Tibial nerve (tissue), 4 donors: ENCODE measurements at regions not wholly inside any gene's neighbourhood (a gene's known extent, or its start where the extent isn't known, plus 50 kb on each side); places are given as distances from the start of the nearest gene placed in this dataset.

Experiments used
- DNase-seq, 2 donors: peaks; one replicate each; pipeline ENCODE4 v3.0.0-alpha.2; 2019; ENCODE audit warnings: low spot score in 2 of 2
- H3K27ac ChIP-seq, 4 donors: fragments of 200-600 bp; sonication (generic) in 3 of 4; one replicate each; pipeline ENCODE4 v1.5.1; 2017 to 2019; ENCODE audit warnings: mild to moderate bottlenecking in 1 of 4
- H3K27me3 ChIP-seq, 2 donors: fragments of 200-600 bp; sonication (generic) in 1 of 2; one replicate each; pipeline versions ENCODE4 v1.5.1 to v1.6.0; 2017 to 2019
- H3K36me3 ChIP-seq, 3 donors: fragments of 200-600 bp; sonication (generic); one replicate each; pipeline ENCODE4 v1.5.1; 2018 to 2019
- H3K4me1 ChIP-seq, 4 donors: fragments of 200-600 bp; sonication (generic) in 3 of 4; one replicate each; pipeline ENCODE4 v1.5.1; 2017 to 2019
- H3K4me3 ChIP-seq, 4 donors: fragments of 200-600 bp; sonication (generic) in 3 of 4; one replicate each; pipeline ENCODE4 v1.5.1; 2017 to 2019; ENCODE audit warnings: mild to moderate bottlenecking in 1 of 4, moderate library complexity in 1 of 4
- H3K9me3 ChIP-seq, 4 donors: fragments of 200-600 bp; sonication (generic) in 3 of 4; one replicate each; pipeline ENCODE4 v1.5.1; 2017 to 2019
- EP300 ChIP-seq, 2 donors: sonication (generic); formaldehyde crosslinking; IDR thresholded peaks; one replicate each; pipeline ENCODE4 v1.6.1; 2017; ENCODE audit warnings: antibody characterized with exemption in 2 of 2, mild to moderate bottlenecking in 1 of 2
- POLR2A ChIP-seq, 2 donors: fragments of 450-650 bp; IDR thresholded peaks; one replicate each; pipeline ENCODE4 v1.6.1; 2017; ENCODE audit warnings: antibody characterized with exemption in 2 of 2, mild to moderate bottlenecking in 2 of 2, moderate library complexity in 2 of 2
- WGBS, 2 donors: methylation state at CpG; one replicate each; pipeline ENCODE4 v1.1.5; 2018; 5-methylcytosine and 5-hydroxymethylcytosine counted together
- TF ChIP-seq, protein P1 (sequence below), 5 experiments: fragments of 200-600 bp in 3 of 5; fragments of 450-650 bp in 2 of 5; sonication (generic) in 3 of 5; IDR thresholded peaks; one replicate each; pipeline ENCODE4 v1.5.1; 2016 to 2019; ENCODE audit warnings: antibody characterized with exemption in 5 of 5, mild to moderate bottlenecking in 3 of 5, moderate library complexity in 2 of 5

DNA sequence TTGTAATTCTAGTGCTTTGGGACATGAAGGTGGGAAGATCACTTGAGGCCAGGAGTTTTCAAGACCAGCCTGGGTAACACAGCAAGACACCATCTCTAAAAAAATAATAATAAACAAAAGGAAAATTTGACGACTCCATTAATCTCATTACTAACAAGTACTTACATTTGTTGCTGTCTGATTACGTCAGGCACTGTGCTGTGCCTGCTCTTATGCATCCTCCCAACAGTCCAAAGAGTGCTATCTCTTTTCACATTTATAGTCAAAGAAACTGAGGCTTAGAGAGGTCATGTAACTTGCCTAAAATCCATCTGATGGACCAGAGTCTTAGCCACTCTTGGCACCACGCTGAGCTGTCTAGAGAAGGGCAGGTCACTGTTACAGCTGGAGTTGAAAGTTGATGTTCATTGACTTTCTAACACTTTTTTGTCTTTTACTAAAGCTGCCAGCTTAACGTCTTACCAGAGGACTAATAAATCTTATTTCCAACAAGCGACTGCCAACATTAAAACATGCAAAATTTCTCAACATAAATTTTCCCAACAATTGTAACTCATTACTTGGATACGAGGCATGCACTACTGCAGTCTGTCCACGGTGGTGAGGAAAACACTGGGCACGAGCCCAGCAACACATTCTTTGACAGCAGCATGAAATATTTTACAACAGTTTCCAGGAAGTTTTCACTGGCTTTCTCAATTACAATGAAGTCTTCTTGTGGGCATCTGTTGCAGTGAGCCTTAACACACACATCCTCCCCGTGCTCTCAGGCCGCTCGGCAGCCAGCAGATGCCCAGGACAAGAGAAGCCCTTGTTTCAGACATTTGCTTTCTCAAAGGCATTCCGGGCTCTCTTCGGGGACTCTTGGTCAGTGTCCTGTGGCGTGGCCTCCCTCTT is 262.9 kb upstream of the PROX1 start:
- Histone ChIP-seq H3K4me1 (peaks cover 0 to 13% (median 0%) of the 10 kb centered on the region in 4 donors), H3K36me3 (no peaks in the 10 kb centered on the region), H3K27ac (peak overlapping the region in 1 of 4 donors; percentile 33), H3K4me3 (no peak overlapping the region), H3K27me3 (no peaks in the 10 kb centered on the region), H3K9me3 (no peaks in the 10 kb centered on the region)
- WGBS, 2 donors: 20 to 22% methylated on average over 14 of the region's 14 CpGs
- TF ChIP-seq, protein P1, sequence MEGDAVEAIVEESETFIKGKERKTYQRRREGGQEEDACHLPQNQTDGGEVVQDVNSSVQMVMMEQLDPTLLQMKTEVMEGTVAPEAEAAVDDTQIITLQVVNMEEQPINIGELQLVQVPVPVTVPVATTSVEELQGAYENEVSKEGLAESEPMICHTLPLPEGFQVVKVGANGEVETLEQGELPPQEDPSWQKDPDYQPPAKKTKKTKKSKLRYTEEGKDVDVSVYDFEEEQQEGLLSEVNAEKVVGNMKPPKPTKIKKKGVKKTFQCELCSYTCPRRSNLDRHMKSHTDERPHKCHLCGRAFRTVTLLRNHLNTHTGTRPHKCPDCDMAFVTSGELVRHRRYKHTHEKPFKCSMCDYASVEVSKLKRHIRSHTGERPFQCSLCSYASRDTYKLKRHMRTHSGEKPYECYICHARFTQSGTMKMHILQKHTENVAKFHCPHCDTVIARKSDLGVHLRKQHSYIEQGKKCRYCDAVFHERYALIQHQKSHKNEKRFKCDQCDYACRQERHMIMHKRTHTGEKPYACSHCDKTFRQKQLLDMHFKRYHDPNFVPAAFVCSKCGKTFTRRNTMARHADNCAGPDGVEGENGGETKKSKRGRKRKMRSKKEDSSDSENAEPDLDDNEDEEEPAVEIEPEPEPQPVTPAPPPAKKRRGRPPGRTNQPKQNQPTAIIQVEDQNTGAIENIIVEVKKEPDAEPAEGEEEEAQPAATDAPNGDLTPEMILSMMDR (IDR thresholded peaks at IDR 0.05): no peak
- peak in 1 of 2 donors; percentile 32 for TF ChIP-seq EP300 (IDR thresholded peaks at IDR 0.05)
- peak in 1 of 2 donors; percentile 27 for DNase-seq

DNA sequence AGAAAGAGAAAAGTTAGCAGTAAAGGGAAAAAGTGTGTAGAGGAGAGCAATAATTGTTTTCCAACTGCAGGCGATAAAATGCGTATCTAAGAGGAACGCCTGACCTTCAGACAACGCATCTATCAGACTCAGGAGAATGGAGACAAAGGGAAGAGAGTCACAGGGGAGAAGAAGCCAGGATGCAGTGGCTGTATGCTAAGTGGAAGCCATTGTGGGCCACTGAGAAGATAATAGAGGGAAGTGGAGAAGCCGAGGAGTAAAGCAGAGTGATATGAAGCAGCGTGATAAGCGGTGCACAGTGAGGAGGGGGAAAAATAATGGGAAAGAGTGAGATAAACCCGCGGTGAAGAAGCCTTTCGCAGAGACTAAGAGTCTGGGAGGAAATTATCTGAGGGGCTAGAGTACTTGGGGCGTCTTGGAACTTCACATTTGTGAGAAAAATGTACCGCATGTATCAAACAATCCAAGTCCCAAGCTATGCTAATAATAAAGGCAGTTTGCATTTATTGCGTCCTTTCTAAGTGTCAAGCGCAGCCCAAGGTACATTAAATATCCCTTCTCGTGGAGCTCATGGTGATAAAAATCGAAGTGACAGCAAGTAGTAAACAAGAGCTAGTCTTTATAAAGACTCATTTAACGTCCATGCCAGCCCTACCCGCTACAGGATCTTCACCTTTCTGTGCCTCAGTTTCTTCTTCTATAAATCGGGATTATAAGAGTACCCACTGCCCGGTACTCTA is 259.8 kb upstream of the PROX1 start:
- no peak for DNase-seq
- H3K4me3 ChIP-seq: no peak overlapping the region
- H3K9me3 ChIP-seq: no peaks in the 10 kb centered on the region
- no peaks in the 10 kb centered on the region for H3K36me3 ChIP-seq
- H3K27ac ChIP-seq: no peak overlapping the region
- WGBS, 2 donors: 89 to 91% methylated on average over 20 of the region's 20 CpGs
- H3K27me3 ChIP-seq: no peaks in the 10 kb centered on the region
- peaks cover 0 to 13% (median 0%) of the 10 kb centered on the region in 4 donors for H3K4me1 ChIP-seq
- TF ChIP-seq, protein P1 (IDR thresholded peaks at IDR 0.05): no peak
- no peak for TF ChIP-seq POLR2A (IDR thresholded peaks at IDR 0.05)
- TF ChIP-seq EP300 (IDR thresholded peaks at IDR 0.05): no peak

DNA sequence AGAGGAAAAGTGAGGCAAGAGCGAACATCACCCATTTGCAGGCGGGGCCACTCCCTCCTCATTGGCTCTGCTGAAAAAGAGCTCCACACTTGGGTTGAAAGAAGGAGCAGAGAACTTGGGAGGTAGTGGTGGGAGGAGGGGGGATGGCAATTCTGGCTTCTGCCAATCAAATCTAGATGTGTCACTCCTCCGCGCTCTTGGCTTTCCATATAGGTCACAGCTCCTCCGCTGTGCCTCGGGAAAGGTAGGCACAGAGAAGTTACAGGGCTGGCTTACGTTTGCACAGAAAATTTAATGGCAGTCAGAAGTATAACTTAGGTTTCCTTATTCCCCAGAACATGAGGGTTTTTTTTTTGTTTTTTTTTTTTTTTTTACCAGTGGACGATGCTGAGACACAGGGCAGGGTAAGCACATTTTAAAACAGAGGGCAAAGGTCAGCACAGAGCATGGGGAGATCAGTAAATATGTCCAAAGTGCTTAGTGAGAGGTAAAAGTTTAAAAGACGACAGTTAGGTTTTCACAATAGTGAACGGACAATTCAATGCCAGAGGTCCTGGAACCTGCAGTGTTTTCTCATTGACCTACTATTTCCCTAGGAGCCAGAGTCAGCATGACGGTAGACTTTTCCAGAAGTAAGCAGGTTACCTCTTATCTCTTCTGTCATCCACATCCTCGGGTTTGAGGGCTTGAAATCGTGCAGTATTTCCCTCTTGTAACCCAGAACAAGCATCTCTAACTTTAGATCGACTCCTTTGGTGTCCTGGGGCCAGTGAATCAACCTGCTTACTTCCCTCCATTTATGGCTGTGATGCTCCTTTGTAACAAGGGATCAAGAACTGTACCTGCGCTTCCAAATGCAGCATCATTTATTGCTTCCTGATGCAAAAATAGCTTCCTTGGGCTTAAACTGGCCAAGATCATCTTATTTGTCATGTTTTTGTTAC is 258.9 kb upstream of the PROX1 start:
- TF ChIP-seq, protein P1 (IDR thresholded peaks at IDR 0.05): no peak
- TF ChIP-seq POLR2A (IDR thresholded peaks at IDR 0.05) (no peak), EP300 (IDR thresholded peaks at IDR 0.05) (no peak)
- Histone ChIP-seq H3K36me3 (no peaks in the 10 kb centered on the region), H3K9me3 (no peaks in the 10 kb centered on the region), H3K4me3 (no peak overlapping the region), H3K27ac (no peak overlapping the region), H3K4me1 (peaks cover 0 to 13% (median 0%) of the 10 kb centered on the region in 4 donors), H3K27me3 (no peaks in the 10 kb centered on the region)
- DNase-seq: no peak
- 86% methylated on average over 15 of the region's 15 CpGs for WGBS, 2 donors

- no peak overlapping the region for H3K4me3 ChIP-seq
- H3K9me3 ChIP-seq: no peaks in the 10 kb centered on the region
- no peaks in the 10 kb centered on the region for H3K4me1 ChIP-seq
- no peaks in the 10 kb centered on the region for H3K27me3 ChIP-seq
- no peak overlapping the region for H3K27ac ChIP-seq
- no peaks in the 10 kb centered on the region for H3K36me3 ChIP-seq
- TF ChIP-seq, protein P1 (IDR thresholded peaks at IDR 0.05): no peak
- TF ChIP-seq EP300 (IDR thresholded peaks at IDR 0.05): no peak
- no peak for TF ChIP-seq POLR2A (IDR thresholded peaks at IDR 0.05)
- 89 to 92% methylated on average over 1 of the region's 1 CpG for WGBS, 2 donors
- DNase-seq: no peak
Measured at GRCh38 chr1:213733705-213734104, 254.1 kb upstream of the PROX1 start.
